GM20000 (cell line): ENCODE measurements at regions not wholly inside any gene's neighbourhood (a gene's known extent, or its start where the extent isn't known, plus 50 kb on each side); places are given as distances from the start of the nearest gene placed in this dataset.

Source experiments
- DNase-seq: peaks from one replicate; pipeline ENCODE4 v3.0.0; 2012; ENCODE audit warnings: low spot score
- TF ChIP-seq, protein P1 (sequence below): IDR thresholded peaks from 2 replicates; pipeline ENCODE4 v1.5.1; 2012; ENCODE audit warnings: mild to moderate bottlenecking, control low read depth; ENCODE audit errors: extremely low read depth, missing control alignments

DNA sequence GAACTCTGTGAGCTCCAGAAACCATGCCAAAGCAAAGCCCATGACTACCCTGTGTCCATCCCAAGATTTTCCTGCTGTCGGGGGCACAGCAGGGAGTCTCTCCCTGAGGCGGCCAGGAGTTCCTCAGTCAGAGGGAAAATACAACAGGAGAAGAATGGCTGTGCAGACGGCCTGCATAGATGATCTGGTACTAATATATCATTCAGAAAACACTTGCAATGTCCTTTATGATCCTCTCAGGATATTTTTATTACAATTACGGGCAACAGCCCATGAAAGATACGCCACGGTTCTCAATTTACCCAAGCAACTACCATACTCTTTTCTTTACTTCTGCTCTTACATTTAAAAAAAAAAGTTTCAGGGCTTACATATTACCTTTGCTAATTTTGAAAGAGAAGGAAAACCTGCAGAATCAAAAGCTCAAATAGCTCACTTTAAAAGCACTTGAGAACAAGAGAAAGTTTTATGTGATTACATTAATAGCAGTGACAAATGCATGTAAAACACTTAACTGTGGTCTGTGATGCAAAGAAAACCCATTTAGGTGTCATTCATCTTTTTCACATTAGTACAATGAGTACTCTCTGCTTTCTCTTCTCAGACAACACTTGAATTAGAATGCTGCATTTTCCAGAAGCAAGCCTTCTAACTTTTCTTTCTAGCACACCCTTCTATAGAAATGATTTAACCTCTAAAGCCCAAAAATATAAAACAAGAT lies 460.8 kb downstream of the KLF5 start:
- no peak for DNase-seq
- TF ChIP-seq, protein P1, sequence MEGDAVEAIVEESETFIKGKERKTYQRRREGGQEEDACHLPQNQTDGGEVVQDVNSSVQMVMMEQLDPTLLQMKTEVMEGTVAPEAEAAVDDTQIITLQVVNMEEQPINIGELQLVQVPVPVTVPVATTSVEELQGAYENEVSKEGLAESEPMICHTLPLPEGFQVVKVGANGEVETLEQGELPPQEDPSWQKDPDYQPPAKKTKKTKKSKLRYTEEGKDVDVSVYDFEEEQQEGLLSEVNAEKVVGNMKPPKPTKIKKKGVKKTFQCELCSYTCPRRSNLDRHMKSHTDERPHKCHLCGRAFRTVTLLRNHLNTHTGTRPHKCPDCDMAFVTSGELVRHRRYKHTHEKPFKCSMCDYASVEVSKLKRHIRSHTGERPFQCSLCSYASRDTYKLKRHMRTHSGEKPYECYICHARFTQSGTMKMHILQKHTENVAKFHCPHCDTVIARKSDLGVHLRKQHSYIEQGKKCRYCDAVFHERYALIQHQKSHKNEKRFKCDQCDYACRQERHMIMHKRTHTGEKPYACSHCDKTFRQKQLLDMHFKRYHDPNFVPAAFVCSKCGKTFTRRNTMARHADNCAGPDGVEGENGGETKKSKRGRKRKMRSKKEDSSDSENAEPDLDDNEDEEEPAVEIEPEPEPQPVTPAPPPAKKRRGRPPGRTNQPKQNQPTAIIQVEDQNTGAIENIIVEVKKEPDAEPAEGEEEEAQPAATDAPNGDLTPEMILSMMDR: no peak

DNA sequence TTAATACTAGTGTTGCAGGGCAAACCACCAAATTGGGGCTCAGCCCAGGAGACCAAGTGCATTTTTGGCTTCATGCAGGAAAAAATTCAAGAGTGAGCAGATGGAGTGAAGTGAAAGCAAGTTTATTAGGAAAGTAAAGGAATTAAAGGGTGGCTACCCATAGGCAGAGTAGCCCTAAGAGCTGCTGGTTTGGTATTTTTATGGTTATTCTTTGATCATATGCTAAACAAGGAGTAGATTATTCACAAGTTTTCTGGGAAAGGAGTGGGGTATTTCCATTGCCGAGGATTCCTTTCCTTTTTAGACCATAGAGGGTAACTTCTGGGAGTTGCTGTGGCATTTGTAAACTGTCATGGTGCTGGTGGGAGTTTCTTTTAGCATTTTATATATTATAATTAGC lies 459.0 kb downstream of the KLF5 start:
- TF ChIP-seq, protein P1: no peak
- no peak for DNase-seq

DNA sequence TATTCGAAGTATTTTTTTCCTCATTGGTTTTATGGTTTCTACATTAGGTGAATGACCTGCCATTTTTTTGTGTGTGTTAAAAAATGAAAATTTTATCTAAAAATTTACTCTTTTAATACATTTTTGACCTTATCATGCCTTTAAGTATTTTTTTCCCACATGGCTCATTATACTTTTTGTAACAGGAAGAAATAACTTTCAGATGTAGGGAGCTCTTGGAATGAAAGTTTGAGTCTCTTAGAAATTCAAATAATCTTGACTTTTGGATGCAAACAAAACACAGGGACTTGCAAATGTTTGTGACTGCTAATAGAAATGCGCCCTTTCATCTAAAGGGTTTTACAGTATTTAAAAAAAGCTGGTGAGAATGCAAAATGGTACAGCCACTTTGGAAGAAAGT lies 457.9 kb downstream of the KLF5 start:
- TF ChIP-seq, protein P1: no peak
- no peak for DNase-seq

- no peak for DNase-seq
- TF ChIP-seq, protein P1: no peak
These were observed 455.4 kb downstream of the KLF5 start for GRCh38 chr13:73514208-73514607.

- DNase-seq: no peak
- TF ChIP-seq, protein P1: no peak
These were observed 454.9 kb downstream of the KLF5 start for GRCh38 chr13:73513751-73514150.

DNA sequence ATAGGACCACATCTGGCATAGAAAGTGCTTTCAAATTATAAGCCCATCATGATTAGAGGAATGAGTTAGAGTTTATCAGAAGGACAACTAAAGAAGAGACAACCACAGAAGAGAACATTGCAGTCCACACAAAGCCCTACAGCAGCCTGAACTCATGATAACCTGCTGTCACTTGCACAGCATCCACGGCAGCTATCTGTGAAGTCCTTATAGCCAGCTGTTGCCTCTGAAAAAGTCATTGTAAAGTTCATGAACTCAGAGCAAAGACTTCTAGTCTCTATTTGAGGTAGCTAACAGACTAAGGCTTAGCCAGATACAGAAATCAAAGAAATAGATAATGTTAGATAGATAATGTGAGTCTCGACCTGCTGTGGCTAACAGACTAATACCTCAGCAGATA lies 450.0 kb downstream of the KLF5 start:
- TF ChIP-seq, protein P1: no peak
- DNase-seq: no peak

DNA sequence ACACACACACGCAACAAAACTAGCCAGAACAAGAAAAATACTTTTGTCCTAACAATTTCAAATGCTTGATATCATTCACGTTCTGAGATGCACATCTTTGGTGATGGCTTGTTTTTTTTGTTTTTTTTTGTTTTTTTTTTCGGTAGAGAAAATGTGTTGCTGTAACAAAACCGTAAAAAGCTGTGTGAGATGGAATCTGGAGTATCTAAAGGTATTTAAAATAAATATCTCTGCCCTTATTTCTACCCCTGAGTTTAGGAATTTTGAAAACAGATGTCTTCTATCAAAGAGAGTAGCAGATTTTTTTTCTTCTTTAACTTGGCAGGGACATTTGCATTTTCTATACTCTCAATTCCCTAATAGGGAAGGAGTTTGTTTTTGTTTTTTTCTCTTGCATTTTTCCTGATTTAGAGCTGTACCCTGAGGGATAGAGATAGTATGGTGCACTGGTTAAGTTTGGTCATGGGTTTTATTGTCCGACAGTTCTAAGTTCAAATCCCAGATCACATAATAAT lies 446.6 kb downstream of the KLF5 start:
- TF ChIP-seq, protein P1: no peak
- no peak for DNase-seq
